ENCODE measurements at regions not wholly inside any gene's neighbourhood (a gene's known extent, or its start where the extent isn't known, plus 50 kb on each side); places are given as distances from the start of the nearest gene placed in this dataset.

DNA sequence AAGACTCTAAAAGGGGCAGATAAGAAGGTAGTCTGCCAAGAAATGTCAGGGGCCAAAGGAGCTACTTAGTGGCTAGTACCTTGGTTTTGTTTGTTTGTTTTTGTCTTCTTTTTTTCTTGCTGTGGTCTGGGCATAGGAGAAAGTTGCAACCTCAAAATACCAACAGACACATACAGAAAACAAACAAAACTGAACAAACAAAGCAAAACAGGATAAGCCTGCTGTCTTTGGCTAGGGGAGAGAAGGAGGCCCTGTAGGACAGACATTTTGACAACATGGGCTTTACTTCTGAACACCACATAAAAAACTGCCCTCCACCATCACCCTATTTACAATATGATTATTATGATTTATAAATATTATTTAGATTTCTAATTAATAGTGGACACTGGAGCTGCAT lies 460.8 kb downstream of the PTH2R start:
- TF ChIP-seq, protein P1, sequence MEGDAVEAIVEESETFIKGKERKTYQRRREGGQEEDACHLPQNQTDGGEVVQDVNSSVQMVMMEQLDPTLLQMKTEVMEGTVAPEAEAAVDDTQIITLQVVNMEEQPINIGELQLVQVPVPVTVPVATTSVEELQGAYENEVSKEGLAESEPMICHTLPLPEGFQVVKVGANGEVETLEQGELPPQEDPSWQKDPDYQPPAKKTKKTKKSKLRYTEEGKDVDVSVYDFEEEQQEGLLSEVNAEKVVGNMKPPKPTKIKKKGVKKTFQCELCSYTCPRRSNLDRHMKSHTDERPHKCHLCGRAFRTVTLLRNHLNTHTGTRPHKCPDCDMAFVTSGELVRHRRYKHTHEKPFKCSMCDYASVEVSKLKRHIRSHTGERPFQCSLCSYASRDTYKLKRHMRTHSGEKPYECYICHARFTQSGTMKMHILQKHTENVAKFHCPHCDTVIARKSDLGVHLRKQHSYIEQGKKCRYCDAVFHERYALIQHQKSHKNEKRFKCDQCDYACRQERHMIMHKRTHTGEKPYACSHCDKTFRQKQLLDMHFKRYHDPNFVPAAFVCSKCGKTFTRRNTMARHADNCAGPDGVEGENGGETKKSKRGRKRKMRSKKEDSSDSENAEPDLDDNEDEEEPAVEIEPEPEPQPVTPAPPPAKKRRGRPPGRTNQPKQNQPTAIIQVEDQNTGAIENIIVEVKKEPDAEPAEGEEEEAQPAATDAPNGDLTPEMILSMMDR (conservative IDR thresholded peaks at IDR 0.05): no peak
- no peak for TF ChIP-seq EZH2 (IDR thresholded peaks at IDR 0.05; ENCODE audit: low read depth)
